ENCODE measurements at regions not wholly inside any gene's neighbourhood (a gene's known extent, or its start where the extent isn't known, plus 50 kb on each side); places are given as distances from the start of the nearest gene placed in this dataset.
"Not testable (repeated sequence)": the region's sequence is repeated elsewhere in the genome, so short reads cannot be mapped to it uniquely, and the experiment has no call there.

GRCh38 chr5:23994581-23995370 is 487.4 kb downstream of the PRDM9 start:
- no peak for DNase-seq

GRCh38 chr5:23996525-23996924 is 489.1 kb downstream of the PRDM9 start:
- no peak for DNase-seq

GRCh38 chr5:24005384-24005783 is 498.0 kb downstream of the PRDM9 start:
- no peak for DNase-seq

- DNase-seq, result not testable (repeated sequence)
Observed at GRCh38 chr5:24017710-24018109, 510.3 kb downstream of the PRDM9 start.

GRCh38 chr5:24026288-24026687 is 518.9 kb downstream of the PRDM9 start:
- DNase-seq, result no peak

- no peak for DNase-seq
Observed at GRCh38 chr5:24042688-24043087, 535.3 kb downstream of the PRDM9 start.

GRCh38 chr5:24045046-24045445 is 537.6 kb downstream of the PRDM9 start:
- DNase-seq, result no peak

- DNase-seq, result no peak
Observed at GRCh38 chr5:24053737-24054136, 546.3 kb downstream of the PRDM9 start.

- DNase-seq, result peak; percentile 7
Observed at GRCh38 chr5:24059006-24059405, 551.6 kb downstream of the PRDM9 start.

- no peak for DNase-seq
Observed at GRCh38 chr5:24059716-24060115, 552.3 kb downstream of the PRDM9 start.

GRCh38 chr5:24065779-24066178 is 558.4 kb downstream of the PRDM9 start:
- no peak for DNase-seq

- no peak for DNase-seq
Observed at GRCh38 chr5:24067208-24067607, 559.8 kb downstream of the PRDM9 start.

- no peak for DNase-seq
Observed at GRCh38 chr5:24068524-24068923, 561.1 kb downstream of the PRDM9 start.

GRCh38 chr5:24073107-24073506 is 565.7 kb downstream of the PRDM9 start:
- DNase-seq, result no peak

- DNase-seq, result peak; percentile 49
Observed at GRCh38 chr5:24080046-24080445, 564.7 kb downstream of the CDH10 start.

- DNase-seq, result peak; percentile 70
Observed at GRCh38 chr5:24094081-24094679, 550.6 kb downstream of the CDH10 start.

- DNase-seq, result no peak
Observed at GRCh38 chr5:24102010-24102409, 542.8 kb downstream of the CDH10 start.

GRCh38 chr5:24103451-24104023 is 541.2 kb downstream of the CDH10 start:
- DNase-seq, result no peak

GRCh38 chr5:24110004-24110615 is 534.7 kb downstream of the CDH10 start:
- DNase-seq, result peak; percentile 51

- no peak for DNase-seq
Observed at GRCh38 chr5:24112420-24112819, 532.4 kb downstream of the CDH10 start.

GRCh38 chr5:24118351-24118750 is 526.4 kb downstream of the CDH10 start:
- no peak for DNase-seq

GRCh38 chr5:24135536-24135935 is 509.2 kb downstream of the CDH10 start:
- DNase-seq, result peak; percentile 5

- peak; percentile 29 for DNase-seq
Observed at GRCh38 chr5:24141046-24141445, 503.7 kb downstream of the CDH10 start.

- no peak for DNase-seq
Observed at GRCh38 chr5:24142341-24142740, 502.4 kb downstream of the CDH10 start.

Measured in fibroblast of upper back skin (primary cell).